AG10803 (cell line): ENCODE measurements at regions not wholly inside any gene's neighbourhood (a gene's known extent, or its start where the extent isn't known, plus 50 kb on each side); places are given as distances from the start of the nearest gene placed in this dataset.
A peak's percentile ranks its signal among the peaks of the same experiment; 100 is the strongest.

Source experiments
- DNase-seq: peaks from one replicate; pipeline ENCODE4 v3.0.0; 2010; ENCODE audit warnings: low read depth
- H3K4me3 ChIP-seq: 2 replicates; pipeline ENCODE4 v1.5.1; 2011; ENCODE audit warnings: mild to moderate bottlenecking, low read length, control low read depth
- TF ChIP-seq, protein P1 (sequence below): conservative IDR thresholded peaks from 2 replicates; pipeline ENCODE4 v1.5.1; 2011; ENCODE audit warnings: mild to moderate bottlenecking, low read length, control low read depth, inconsistent platforms

DNA sequence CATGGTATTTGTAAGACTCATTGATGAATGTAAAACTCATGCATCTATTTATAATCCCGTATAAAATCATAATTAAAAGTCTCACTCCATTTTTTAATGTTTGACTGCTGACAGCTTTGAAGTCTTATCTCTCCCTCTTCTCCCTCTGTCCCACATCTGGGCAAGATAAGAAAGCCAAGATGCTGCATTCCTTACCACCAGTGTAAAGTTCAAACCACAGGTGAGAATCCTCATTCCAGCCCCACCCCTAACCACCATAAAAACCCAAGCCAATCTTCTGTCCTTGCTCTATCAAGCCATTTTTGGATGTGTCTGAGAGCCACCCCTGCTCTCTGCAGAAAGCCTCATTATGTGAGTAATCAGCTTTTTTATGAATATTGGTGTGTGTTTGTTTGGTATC is 59.3 kb upstream of the MAGED1 start:
- TF ChIP-seq, protein P1, sequence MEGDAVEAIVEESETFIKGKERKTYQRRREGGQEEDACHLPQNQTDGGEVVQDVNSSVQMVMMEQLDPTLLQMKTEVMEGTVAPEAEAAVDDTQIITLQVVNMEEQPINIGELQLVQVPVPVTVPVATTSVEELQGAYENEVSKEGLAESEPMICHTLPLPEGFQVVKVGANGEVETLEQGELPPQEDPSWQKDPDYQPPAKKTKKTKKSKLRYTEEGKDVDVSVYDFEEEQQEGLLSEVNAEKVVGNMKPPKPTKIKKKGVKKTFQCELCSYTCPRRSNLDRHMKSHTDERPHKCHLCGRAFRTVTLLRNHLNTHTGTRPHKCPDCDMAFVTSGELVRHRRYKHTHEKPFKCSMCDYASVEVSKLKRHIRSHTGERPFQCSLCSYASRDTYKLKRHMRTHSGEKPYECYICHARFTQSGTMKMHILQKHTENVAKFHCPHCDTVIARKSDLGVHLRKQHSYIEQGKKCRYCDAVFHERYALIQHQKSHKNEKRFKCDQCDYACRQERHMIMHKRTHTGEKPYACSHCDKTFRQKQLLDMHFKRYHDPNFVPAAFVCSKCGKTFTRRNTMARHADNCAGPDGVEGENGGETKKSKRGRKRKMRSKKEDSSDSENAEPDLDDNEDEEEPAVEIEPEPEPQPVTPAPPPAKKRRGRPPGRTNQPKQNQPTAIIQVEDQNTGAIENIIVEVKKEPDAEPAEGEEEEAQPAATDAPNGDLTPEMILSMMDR, result no peak
- DNase-seq, result no peak
- H3K4me3 ChIP-seq, result no peak overlapping the region

- DNase-seq, result no peak
- TF ChIP-seq, protein P1, result no peak
- H3K4me3 ChIP-seq, result no peak overlapping the region
These were observed 56.6 kb upstream of the MAGED1 start for GRCh38 chrX:51836823-51837222.

GRCh38 chrX:51837451-51837850 is 56.0 kb upstream of the MAGED1 start:
- TF ChIP-seq, protein P1, result no peak
- no peak overlapping the region for H3K4me3 ChIP-seq
- no peak for DNase-seq

DNA sequence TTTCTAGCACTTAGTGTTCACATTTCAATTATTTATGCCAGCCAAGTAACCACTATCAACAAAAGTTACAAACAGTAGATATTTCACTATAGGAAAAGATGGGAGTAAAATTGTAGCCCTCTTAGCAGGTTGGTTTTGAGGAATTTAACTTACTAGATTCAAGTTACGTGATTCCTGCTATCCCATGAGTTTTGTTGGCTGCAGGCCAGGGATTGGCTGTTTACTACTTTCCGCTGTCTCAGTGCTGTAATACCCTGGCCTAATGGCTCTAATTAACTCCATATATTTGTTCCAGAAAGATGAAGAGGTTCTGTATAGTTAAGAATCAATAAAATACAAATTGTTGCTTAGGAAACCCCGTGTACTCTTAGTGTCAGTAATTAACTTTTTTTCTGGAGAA is 55.5 kb upstream of the MAGED1 start:
- TF ChIP-seq, protein P1, result no peak
- DNase-seq, result peak; percentile 60
- H3K4me3 ChIP-seq, result no peak overlapping the region
